Gastrocnemius medialis (tissue), 4 donors: ENCODE measurements at regions not wholly inside any gene's neighbourhood (a gene's known extent, or its start where the extent isn't known, plus 50 kb on each side); places are given as distances from the start of the nearest gene placed in this dataset.

ENCODE experiments used
- ATAC-seq, 2 donors: fragments of 150-250 bp; one replicate each; pipeline ENCODE4 v1.9.1; 2016
- DNase-seq, 2 donors: peaks; one replicate each; pipeline ENCODE4 v3.0.0-alpha.2; 2019
- H3K27ac ChIP-seq, 4 donors: fragments of 200-600 bp; sonication (generic); 1 replicate in 1 of 4; 2 replicates in 3 of 4; pipeline ENCODE4 v1.5.1; 2016 to 2018; ENCODE audit warnings: mild to moderate bottlenecking in 2 of 4, moderate library complexity in 1 of 4
- H3K27me3 ChIP-seq, 3 donors: fragments of 200-600 bp; sonication (generic) in 2 of 3; 1 replicate in 1 of 3; 2 replicates in 2 of 3; pipeline versions ENCODE4 v1.5.1 to v1.6.0; 2016 to 2019; ENCODE audit warnings: mild to moderate bottlenecking in 1 of 3, moderate library complexity in 1 of 3
- H3K36me3 ChIP-seq, 2 donors: fragments of 200-600 bp; sonication (generic) in 1 of 2; one replicate each; pipeline ENCODE4 v1.5.1; 2017 to 2018
- H3K4me1 ChIP-seq, 2 donors: fragments of 200-600 bp; sonication (generic) in 1 of 2; one replicate each; pipeline ENCODE4 v1.5.1; 2016 to 2017; ENCODE audit warnings: mild to moderate bottlenecking in 2 of 2
- H3K4me3 ChIP-seq, 4 donors: fragments of 200-600 bp; sonication (generic) in 3 of 4; 1 replicate in 1 of 4; 2 replicates in 3 of 4; pipeline ENCODE4 v1.5.1; 2016 to 2019; ENCODE audit warnings: mild to moderate bottlenecking in 2 of 4
- H3K9me3 ChIP-seq, 3 donors: fragments of 200-600 bp; sonication (generic) in 2 of 3; 1 replicate in 1 of 3; 2 replicates in 2 of 3; pipeline ENCODE4 v1.5.1; 2016 to 2019
- POLR2A ChIP-seq, 2 donors: fragments of 450-650 bp; IDR thresholded peaks; one replicate each; pipeline ENCODE4 v1.6.1; 2017; ENCODE audit warnings: antibody characterized with exemption in 2 of 2, mild to moderate bottlenecking in 2 of 2, moderate library complexity in 2 of 2
- in situ Hi-C, 4 donors: fragments of 200-750 bp; cut with MboI; loops; one replicate each; pipeline versions ENCODE4 v1.15.0 to v1.8.0; 2017; ENCODE audit warnings: low sequenced_read_pairs in 4 of 4
- intact Hi-C: fragments of 100-400 bp; cut with DNase I; formaldehyde crosslinking; loops from one replicate; pipeline ENCODE4 v1.15.1; 2023; ENCODE audit warnings: low total_unique reads
- TF ChIP-seq, protein P1 (sequence below), 5 experiments: fragments of 450-650 bp in 3 of 5; fragments of 200-600 bp in 2 of 5; sonication (generic) in 2 of 5; IDR thresholded peaks in 4 of 5; conservative IDR thresholded peaks in 1 of 5; 1 replicate in 4 of 5; 2 replicates in 1 of 5; pipeline ENCODE4 v1.5.1; 2016 to 2019; ENCODE audit warnings: antibody characterized with exemption in 5 of 5, mild to moderate bottlenecking in 3 of 5, moderate library complexity in 3 of 5

DNA sequence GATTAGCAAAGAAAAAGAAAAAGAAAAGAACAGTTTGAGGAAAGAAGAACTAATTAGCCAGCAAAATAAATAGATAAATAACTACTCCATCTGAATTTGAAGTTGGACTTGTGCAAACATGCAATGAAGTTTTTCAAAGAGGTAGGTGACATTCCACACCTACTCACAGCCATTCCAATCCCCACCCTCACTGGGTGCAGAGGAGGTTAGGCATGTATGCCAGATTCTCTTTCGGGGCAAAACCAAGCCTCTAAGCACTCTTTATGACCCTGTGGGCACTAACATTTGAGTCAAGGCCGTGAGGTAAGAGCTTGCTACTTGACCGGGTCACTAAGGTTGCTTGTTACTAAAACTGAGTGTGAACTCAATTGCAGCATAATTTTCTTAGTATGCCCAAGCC lies 108.4 kb upstream of the SEMA3A start:
- in situ Hi-C loops (no loop called here), intact Hi-C loops (no loop called here)
- Histone ChIP-seq H3K4me1 (no peaks in the 10 kb centered on the region), H3K27me3 (no peaks in the 10 kb centered on the region), H3K27ac (no peak overlapping the region), H3K9me3 (no peaks in the 10 kb centered on the region), H3K4me3 (no peak overlapping the region), H3K36me3 (no peaks in the 10 kb centered on the region)
- TF ChIP-seq POLR2A (IDR thresholded peaks at IDR 0.05) = no peak
- TF ChIP-seq, protein P1, sequence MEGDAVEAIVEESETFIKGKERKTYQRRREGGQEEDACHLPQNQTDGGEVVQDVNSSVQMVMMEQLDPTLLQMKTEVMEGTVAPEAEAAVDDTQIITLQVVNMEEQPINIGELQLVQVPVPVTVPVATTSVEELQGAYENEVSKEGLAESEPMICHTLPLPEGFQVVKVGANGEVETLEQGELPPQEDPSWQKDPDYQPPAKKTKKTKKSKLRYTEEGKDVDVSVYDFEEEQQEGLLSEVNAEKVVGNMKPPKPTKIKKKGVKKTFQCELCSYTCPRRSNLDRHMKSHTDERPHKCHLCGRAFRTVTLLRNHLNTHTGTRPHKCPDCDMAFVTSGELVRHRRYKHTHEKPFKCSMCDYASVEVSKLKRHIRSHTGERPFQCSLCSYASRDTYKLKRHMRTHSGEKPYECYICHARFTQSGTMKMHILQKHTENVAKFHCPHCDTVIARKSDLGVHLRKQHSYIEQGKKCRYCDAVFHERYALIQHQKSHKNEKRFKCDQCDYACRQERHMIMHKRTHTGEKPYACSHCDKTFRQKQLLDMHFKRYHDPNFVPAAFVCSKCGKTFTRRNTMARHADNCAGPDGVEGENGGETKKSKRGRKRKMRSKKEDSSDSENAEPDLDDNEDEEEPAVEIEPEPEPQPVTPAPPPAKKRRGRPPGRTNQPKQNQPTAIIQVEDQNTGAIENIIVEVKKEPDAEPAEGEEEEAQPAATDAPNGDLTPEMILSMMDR (IDR thresholded peaks at IDR 0.05 in 4 of 5, conservative IDR thresholded peaks at IDR 0.05 in 1 of 5) = no peak
- DNase-seq = no peak
- no peak for ATAC-seq

DNA sequence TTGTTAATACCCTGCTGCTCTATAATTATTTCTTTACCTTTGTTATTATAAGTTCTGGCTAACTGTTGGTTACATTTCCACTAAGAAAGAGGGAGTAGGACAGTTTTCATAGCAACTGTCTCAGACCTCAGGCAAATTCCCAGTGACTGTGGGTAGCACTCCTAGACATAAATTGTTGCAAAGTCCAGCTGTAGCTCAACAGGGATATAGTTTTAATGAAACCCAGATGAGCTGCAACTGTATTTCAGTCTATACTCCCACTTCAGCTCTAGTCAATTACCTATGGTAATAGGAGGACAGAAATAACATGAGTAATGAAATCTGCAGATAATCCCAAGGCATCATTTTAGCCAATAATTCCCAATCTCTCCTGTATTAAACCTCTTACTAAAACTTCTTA lies 103.0 kb upstream of the SEMA3A start:
- Histone ChIP-seq H3K36me3 (no peaks in the 10 kb centered on the region), H3K9me3 (no peaks in the 10 kb centered on the region), H3K27ac (no peak overlapping the region), H3K4me1 (no peaks in the 10 kb centered on the region), H3K4me3 (no peak overlapping the region), H3K27me3 (no peaks in the 10 kb centered on the region)
- DNase-seq = no peak
- intact Hi-C loops (no loop called here), in situ Hi-C loops (no loop called here)
- TF ChIP-seq, protein P1 (IDR thresholded peaks at IDR 0.05 in 4 of 5, conservative IDR thresholded peaks at IDR 0.05 in 1 of 5) = no peak
- ATAC-seq = no peak

DNA sequence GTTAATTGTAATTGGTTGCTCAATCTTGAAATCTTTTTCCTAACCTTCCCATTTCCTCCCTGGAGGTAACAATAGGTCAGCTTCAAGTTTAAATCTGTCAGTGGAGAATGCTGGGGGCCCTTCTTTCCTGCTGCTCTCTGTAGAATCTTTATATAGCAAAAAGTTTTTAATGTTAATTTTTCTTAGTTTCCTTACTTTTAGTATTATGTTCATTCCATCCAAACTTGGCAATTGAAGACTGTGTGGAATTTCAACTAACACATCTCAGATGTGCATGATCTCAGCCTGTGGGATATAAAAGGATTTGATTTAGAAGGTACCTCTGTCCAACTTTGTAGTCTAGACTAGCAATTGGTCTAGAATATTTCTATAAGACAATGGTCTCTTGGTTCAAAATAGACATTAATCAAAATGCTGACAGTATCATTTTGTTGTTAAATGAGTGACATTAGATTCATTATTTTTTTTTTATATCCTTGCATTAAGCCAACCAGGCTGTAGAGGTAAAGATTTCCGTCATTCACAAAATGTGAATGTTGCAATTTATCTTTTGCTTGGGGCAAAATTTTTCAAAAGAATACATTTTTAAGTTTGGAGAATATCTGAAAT lies 100.4 kb upstream of the SEMA3A start:
- intact Hi-C loops (no loop called here), in situ Hi-C loops (no loop called here)
- ATAC-seq (no peak), DNase-seq (no peak)
- Histone ChIP-seq H3K4me1 (no peaks in the 10 kb centered on the region), H3K9me3 (no peaks in the 10 kb centered on the region), H3K27ac (no peak overlapping the region), H3K27me3 (no peaks in the 10 kb centered on the region), H3K4me3 (no peak overlapping the region), H3K36me3 (no peaks in the 10 kb centered on the region)
- TF ChIP-seq, protein P1 (IDR thresholded peaks at IDR 0.05 in 4 of 5, conservative IDR thresholded peaks at IDR 0.05 in 1 of 5) = no peak

DNA sequence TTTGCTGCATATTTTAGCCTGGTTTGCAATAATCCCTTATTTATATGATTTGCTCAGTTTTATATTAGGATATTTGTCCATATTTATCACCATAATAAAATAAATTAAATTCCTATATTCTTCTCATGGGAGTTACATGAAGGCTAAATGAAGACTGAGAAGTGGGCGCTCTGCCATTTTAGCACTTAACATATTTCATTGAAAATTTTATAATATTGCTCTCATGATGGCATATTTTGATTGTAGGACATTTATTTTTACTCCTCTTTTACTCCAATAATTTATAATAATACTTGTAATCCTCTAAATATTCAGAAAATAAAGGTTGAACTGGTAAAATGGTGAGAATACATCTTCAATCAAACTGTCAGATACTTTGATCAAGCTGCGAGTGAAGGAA lies 99.8 kb upstream of the SEMA3A start:
- H3K9me3 ChIP-seq = no peaks in the 10 kb centered on the region
- TF ChIP-seq POLR2A (IDR thresholded peaks at IDR 0.05) = no peak
- TF ChIP-seq, protein P1 (IDR thresholded peaks at IDR 0.05 in 4 of 5, conservative IDR thresholded peaks at IDR 0.05 in 1 of 5) = no peak
- H3K4me1 ChIP-seq = no peaks in the 10 kb centered on the region
- no peak overlapping the region for H3K27ac ChIP-seq
- DNase-seq (no peak), ATAC-seq (no peak)
- H3K4me3 ChIP-seq = no peak overlapping the region
- in situ Hi-C loops (no loop called here), intact Hi-C loops (no loop called here)
- H3K36me3 ChIP-seq = no peaks in the 10 kb centered on the region
- no peaks in the 10 kb centered on the region for H3K27me3 ChIP-seq

DNA sequence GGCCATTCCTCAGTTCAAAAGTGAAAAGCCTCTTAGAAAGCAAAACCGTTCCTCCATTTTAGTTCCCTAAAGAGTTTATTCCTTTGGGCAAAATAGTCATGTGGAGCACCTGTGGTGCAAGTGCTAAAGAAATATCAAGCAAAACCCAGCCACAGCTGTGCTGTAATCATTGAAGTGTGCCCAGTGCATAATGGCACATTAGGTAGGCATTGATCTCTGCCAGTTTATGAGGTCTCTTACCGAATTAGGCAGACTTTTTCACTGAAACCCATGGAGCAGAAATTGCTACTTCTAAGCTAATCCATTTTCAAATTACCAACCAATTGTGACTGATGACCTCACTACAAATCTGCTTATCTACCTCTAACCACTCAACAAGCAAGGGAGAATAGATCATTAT lies 97.2 kb upstream of the SEMA3A start:
- H3K27me3 ChIP-seq = no peaks in the 10 kb centered on the region
- TF ChIP-seq, protein P1 (IDR thresholded peaks at IDR 0.05 in 4 of 5, conservative IDR thresholded peaks at IDR 0.05 in 1 of 5) = no peak
- TF ChIP-seq POLR2A (IDR thresholded peaks at IDR 0.05) = no peak
- H3K36me3 ChIP-seq = no peaks in the 10 kb centered on the region
- H3K4me3 ChIP-seq = no peak overlapping the region
- in situ Hi-C loops = no loop called here
- ATAC-seq = no peak
- no peaks in the 10 kb centered on the region for H3K9me3 ChIP-seq
- H3K27ac ChIP-seq = no peak overlapping the region
- H3K4me1 ChIP-seq = no peaks in the 10 kb centered on the region
- intact Hi-C loops = no loop called here
- no peak for DNase-seq
